ENCODE measurements at regions not wholly inside any gene's neighbourhood (a gene's known extent, or its start where the extent isn't known, plus 50 kb on each side); places are given as distances from the start of the nearest gene placed in this dataset.
A peak's percentile ranks its signal among the peaks of the same experiment; 100 is the strongest.
"Not testable (repeated sequence)": the region's sequence is repeated elsewhere in the genome, so short reads cannot be mapped to it uniquely, and the experiment has no call there.

GRCh38 chr21:35207322-35207721 lies 158.2 kb upstream of the RUNX1 start:
- no peak for DNase-seq

- peak in 1 of 2 experiments; percentile 58 for DNase-seq
Observed at GRCh38 chr21:35206141-35207125, 157.3 kb upstream of the RUNX1 start.

- no peak for DNase-seq
Observed at GRCh38 chr21:35204850-35205541, 155.9 kb upstream of the RUNX1 start.

GRCh38 chr21:35204125-35204524 lies 155.0 kb upstream of the RUNX1 start:
- DNase-seq: no peak

- DNase-seq: no peak
Observed at GRCh38 chr21:35203093-35203977, 154.2 kb upstream of the RUNX1 start.

- no peak for DNase-seq
Observed at GRCh38 chr21:35202431-35202830, 153.3 kb upstream of the RUNX1 start.

- DNase-seq: no peak
Observed at GRCh38 chr21:35201799-35202198, 152.7 kb upstream of the RUNX1 start.

GRCh38 chr21:35201288-35201687 lies 152.2 kb upstream of the RUNX1 start:
- DNase-seq: no peak

GRCh38 chr21:35199733-35200015 lies 150.6 kb upstream of the RUNX1 start:
- DNase-seq: no peak

GRCh38 chr21:35198982-35199732 lies 150.1 kb upstream of the RUNX1 start:
- no peak for DNase-seq

- DNase-seq: no peak
Observed at GRCh38 chr21:35198565-35198964, 149.5 kb upstream of the RUNX1 start.

GRCh38 chr21:35197992-35198431 lies 148.9 kb upstream of the RUNX1 start:
- DNase-seq: no peak

- no peak for DNase-seq
Observed at GRCh38 chr21:35197191-35197590, 148.1 kb upstream of the RUNX1 start.

GRCh38 chr21:35196128-35196527 lies 147.0 kb upstream of the RUNX1 start:
- no peak for DNase-seq

GRCh38 chr21:35195232-35195631 lies 146.1 kb upstream of the RUNX1 start:
- DNase-seq: no peak

- DNase-seq: no peak
Observed at GRCh38 chr21:35191754-35192153, 142.7 kb upstream of the RUNX1 start.

GRCh38 chr21:35191128-35191527 lies 142.0 kb upstream of the RUNX1 start:
- DNase-seq: no peak

- no peak for DNase-seq
Observed at GRCh38 chr21:35190201-35190701, 141.1 kb upstream of the RUNX1 start.

- no peak for DNase-seq
Observed at GRCh38 chr21:35189077-35189863, 140.2 kb upstream of the RUNX1 start.

- DNase-seq: not testable (repeated sequence)
Observed at GRCh38 chr21:35183389-35183788, 134.3 kb upstream of the RUNX1 start.

GRCh38 chr21:35179990-35180540 lies 131.0 kb upstream of the RUNX1 start:
- DNase-seq: peak; percentile 20 to 56

Data from NCI-H526 (cell line).